Ovary (tissue), 3 donors: ENCODE measurements at regions not wholly inside any gene's neighbourhood (a gene's known extent, or its start where the extent isn't known, plus 50 kb on each side); places are given as distances from the start of the nearest gene placed in this dataset.

Experiments
- POLR2A ChIP-seq: fragments of 450-650 bp; IDR thresholded peaks from one replicate; pipeline ENCODE4 v1.6.1; 2017; ENCODE audit warnings: antibody characterized with exemption, mild to moderate bottlenecking, moderate library complexity
- TF ChIP-seq, protein P1 (sequence below), 3 donors: fragments of 450-650 bp in 2 of 3; fragments of 200-600 bp in 1 of 3; IDR thresholded peaks; one replicate each; pipeline versions ENCODE4 v1.5.1 to v1.8.0; 2016 to 2022; ENCODE audit warnings: antibody characterized with exemption in 3 of 3, mild to moderate bottlenecking in 1 of 3
- donor health status: DM: no; HTN: no; CAD: no.

DNA sequence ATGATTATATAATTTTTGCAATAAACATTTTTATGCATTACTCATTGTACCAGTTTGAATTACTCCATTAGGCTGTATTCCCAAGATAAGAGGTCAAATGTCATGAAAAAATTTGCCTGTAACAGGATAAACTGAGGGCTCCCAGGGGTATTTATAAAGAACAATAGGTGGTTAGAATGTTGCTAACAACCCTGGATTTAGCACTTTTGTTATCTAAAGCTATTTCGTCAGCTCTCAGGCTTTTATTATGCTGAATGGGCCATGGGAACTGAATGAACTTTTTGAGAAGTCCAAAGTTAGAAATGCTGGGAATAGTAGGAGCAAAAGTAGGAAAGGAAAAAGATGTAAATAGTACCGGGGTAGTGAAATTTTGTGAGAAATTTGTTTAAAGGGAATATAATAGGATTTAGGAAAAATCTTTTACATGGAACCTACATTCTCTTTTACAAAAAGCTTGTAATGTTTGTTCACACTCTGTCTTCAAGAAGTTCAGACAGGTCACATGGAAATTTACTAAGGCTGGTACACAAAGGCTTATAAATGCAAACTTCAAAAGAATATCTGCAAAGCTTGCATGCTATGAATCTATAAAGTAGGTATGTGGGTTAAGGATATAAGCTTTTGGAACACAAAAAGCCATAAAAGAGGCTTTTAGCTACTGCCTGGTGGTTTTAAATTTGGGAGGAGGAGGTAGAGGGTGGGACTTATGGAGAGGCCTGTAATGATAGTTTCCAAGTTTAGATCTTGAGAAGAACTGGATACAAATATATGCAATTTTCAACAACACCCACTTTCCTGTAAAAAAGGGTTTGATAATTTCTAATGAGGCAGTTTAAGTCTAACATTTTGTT is 445.8 kb upstream of the NAALADL2 start:
- TF ChIP-seq, protein P1, sequence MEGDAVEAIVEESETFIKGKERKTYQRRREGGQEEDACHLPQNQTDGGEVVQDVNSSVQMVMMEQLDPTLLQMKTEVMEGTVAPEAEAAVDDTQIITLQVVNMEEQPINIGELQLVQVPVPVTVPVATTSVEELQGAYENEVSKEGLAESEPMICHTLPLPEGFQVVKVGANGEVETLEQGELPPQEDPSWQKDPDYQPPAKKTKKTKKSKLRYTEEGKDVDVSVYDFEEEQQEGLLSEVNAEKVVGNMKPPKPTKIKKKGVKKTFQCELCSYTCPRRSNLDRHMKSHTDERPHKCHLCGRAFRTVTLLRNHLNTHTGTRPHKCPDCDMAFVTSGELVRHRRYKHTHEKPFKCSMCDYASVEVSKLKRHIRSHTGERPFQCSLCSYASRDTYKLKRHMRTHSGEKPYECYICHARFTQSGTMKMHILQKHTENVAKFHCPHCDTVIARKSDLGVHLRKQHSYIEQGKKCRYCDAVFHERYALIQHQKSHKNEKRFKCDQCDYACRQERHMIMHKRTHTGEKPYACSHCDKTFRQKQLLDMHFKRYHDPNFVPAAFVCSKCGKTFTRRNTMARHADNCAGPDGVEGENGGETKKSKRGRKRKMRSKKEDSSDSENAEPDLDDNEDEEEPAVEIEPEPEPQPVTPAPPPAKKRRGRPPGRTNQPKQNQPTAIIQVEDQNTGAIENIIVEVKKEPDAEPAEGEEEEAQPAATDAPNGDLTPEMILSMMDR (IDR thresholded peaks at IDR 0.05): no peak
- no peak for TF ChIP-seq POLR2A
